ENCODE measurements at regions not wholly inside any gene's neighbourhood (a gene's known extent, or its start where the extent isn't known, plus 50 kb on each side); places are given as distances from the start of the nearest gene placed in this dataset.

DNA sequence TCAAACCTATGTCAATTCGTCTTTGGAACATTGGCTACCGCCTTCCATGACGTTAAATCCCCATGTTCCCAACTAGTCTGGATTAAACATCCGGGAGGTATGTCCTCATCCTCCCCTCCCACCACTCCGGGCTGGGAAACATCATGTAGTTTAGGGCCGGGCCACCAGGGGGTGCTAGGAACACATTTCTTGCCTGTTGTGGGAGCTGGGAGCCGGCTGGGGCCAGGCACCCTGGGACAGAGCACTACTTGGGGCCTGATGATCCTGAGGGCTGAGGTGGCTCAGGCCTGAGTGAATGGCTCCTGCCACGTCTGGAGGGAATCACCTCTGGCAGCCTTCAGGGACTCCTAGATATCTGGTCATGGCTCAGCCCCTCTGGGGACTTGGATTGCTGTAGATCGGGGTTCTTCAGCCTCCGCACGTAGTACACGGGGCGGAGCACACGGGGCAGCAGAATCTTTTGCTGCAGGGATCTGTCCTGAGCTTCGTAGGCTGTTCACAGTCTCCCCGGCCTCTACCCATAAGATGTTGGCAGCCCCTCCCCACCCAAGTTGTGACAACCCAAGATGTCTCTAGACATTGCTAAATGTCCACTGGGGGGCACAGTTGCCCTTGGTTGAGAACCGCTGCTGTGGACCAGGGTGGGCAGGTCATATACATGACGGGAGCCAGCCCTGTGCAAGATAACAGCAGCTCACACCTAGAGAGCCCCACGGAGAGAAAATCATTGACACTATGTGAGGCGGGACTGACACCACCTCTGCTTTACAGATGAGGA, 141.2 kb upstream of the ZNF716 start:
- no peak overlapping the region for H3K4me3 ChIP-seq (ENCODE audit: control insufficient read depth, low read depth, low read length)
- peak; percentile 10 for TF ChIP-seq CTCF (IDR thresholded peaks at IDR 0.05; ENCODE audit: control insufficient read depth, insufficient read depth, low read depth, low read length, missing control alignments)
- no peak for DNase-seq (ENCODE audit: low read depth)

DNA sequence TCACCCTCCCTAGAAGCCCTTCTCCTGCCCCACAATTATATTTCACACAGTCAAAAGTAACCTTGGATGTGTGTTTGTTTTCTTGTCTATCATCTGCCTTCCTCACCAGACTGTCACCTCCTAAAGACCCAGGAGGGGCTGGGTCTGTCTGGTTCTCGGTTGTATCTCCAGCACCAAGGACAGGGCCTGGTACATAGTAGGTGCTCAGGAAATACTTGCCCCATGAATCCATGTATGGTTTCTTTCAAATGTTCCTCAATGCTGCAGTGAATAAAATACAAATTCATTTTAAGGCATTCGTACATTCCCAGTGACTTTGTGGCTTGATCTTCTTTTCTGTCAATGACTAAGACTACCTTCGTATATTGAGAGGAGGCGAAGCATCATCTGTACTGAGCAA, 122.9 kb upstream of the ZNF716 start:
- no peak for TF ChIP-seq CTCF (IDR thresholded peaks at IDR 0.05; ENCODE audit: control insufficient read depth, insufficient read depth, low read depth, low read length, missing control alignments)
- DNase-seq (ENCODE audit: low read depth) = no peak
- H3K4me3 ChIP-seq (ENCODE audit: control insufficient read depth, low read depth, low read length) = no peak overlapping the region

GRCh38 chr7:57328457-57328856, 121.5 kb upstream of the ZNF716 start:
- H3K4me3 ChIP-seq (ENCODE audit: control insufficient read depth, low read depth, low read length) = no peak overlapping the region
- TF ChIP-seq CTCF (IDR thresholded peaks at IDR 0.05; ENCODE audit: control insufficient read depth, insufficient read depth, low read depth, low read length, missing control alignments) = no peak
- no peak for DNase-seq (ENCODE audit: low read depth)

- DNase-seq (ENCODE audit: low read depth) = no peak
- no peak overlapping the region for H3K4me3 ChIP-seq (ENCODE audit: control insufficient read depth, low read depth, low read length)
- TF ChIP-seq CTCF (IDR thresholded peaks at IDR 0.05; ENCODE audit: control insufficient read depth, insufficient read depth, low read depth, low read length, missing control alignments) = no peak
Measured at GRCh38 chr7:57328963-57329362, 121.0 kb upstream of the ZNF716 start.

GRCh38 chr7:57339198-57339944, 110.6 kb upstream of the ZNF716 start:
- no peak overlapping the region for H3K4me3 ChIP-seq (ENCODE audit: control insufficient read depth, low read depth, low read length)
- no peak for DNase-seq (ENCODE audit: low read depth)
- TF ChIP-seq CTCF (IDR thresholded peaks at IDR 0.05; ENCODE audit: control insufficient read depth, insufficient read depth, low read depth, low read length, missing control alignments) = no peak

- no peak overlapping the region for H3K4me3 ChIP-seq (ENCODE audit: control insufficient read depth, low read depth, low read length)
- no peak for TF ChIP-seq CTCF (IDR thresholded peaks at IDR 0.05; ENCODE audit: control insufficient read depth, insufficient read depth, low read depth, low read length, missing control alignments)
- no peak for DNase-seq (ENCODE audit: low read depth)
Measured at GRCh38 chr7:57342954-57343353, 107.0 kb upstream of the ZNF716 start.
